IPS-11a (cell line): ENCODE measurements at regions not wholly inside any gene's neighbourhood (a gene's known extent, or its start where the extent isn't known, plus 50 kb on each side); places are given as distances from the start of the nearest gene placed in this dataset.

Experiments
- H3K4me3 ChIP-seq: one replicate; pipeline ENCODE4 v1.5.1; 2013; ENCODE audit warnings: low read depth, low read length, control low read depth

GRCh38 chr16:86306011-86306644 lies 204.2 kb upstream of the FOXF1 start:
- H3K4me3 ChIP-seq, result no peak overlapping the region

GRCh38 chr16:86306811-86307513 lies 203.4 kb upstream of the FOXF1 start:
- no peak overlapping the region for H3K4me3 ChIP-seq

GRCh38 chr16:86307514-86307903 lies 202.8 kb upstream of the FOXF1 start:
- no peak overlapping the region for H3K4me3 ChIP-seq

- no peak overlapping the region for H3K4me3 ChIP-seq
These were observed 201.8 kb upstream of the FOXF1 start for GRCh38 chr16:86308514-86308913.

- no peak overlapping the region for H3K4me3 ChIP-seq
These were observed 196.7 kb upstream of the FOXF1 start for GRCh38 chr16:86313631-86314030.

GRCh38 chr16:86314402-86315025 lies 195.8 kb upstream of the FOXF1 start:
- no peak overlapping the region for H3K4me3 ChIP-seq

GRCh38 chr16:86316967-86317812 lies 193.1 kb upstream of the FOXF1 start:
- H3K4me3 ChIP-seq, result no peak overlapping the region

- no peak overlapping the region for H3K4me3 ChIP-seq
These were observed 192.3 kb upstream of the FOXF1 start for GRCh38 chr16:86317813-86318650.

- H3K4me3 ChIP-seq, result no peak overlapping the region
These were observed 190.6 kb upstream of the FOXF1 start for GRCh38 chr16:86319585-86320236.

- H3K4me3 ChIP-seq, result no peak overlapping the region
These were observed 190.1 kb upstream of the FOXF1 start for GRCh38 chr16:86320237-86320595.

- H3K4me3 ChIP-seq, result no peak overlapping the region
These were observed 188.8 kb upstream of the FOXF1 start for GRCh38 chr16:86321491-86321890.

GRCh38 chr16:86322283-86322682 lies 188.0 kb upstream of the FOXF1 start:
- H3K4me3 ChIP-seq, result no peak overlapping the region

GRCh38 chr16:86322806-86323205 lies 187.5 kb upstream of the FOXF1 start:
- H3K4me3 ChIP-seq, result no peak overlapping the region

- H3K4me3 ChIP-seq, result no peak overlapping the region
These were observed 186.0 kb upstream of the FOXF1 start for GRCh38 chr16:86324320-86324719.

- H3K4me3 ChIP-seq, result no peak overlapping the region
These were observed 185.0 kb upstream of the FOXF1 start for GRCh38 chr16:86325360-86325759.

- no peak overlapping the region for H3K4me3 ChIP-seq
These were observed 184.4 kb upstream of the FOXF1 start for GRCh38 chr16:86325895-86326294.

- H3K4me3 ChIP-seq, result no peak overlapping the region
These were observed 183.0 kb upstream of the FOXF1 start for GRCh38 chr16:86327321-86327720.

- H3K4me3 ChIP-seq, result no peak overlapping the region
These were observed 179.4 kb upstream of the FOXF1 start for GRCh38 chr16:86330906-86331305.

- H3K4me3 ChIP-seq, result no peak overlapping the region
These were observed 176.2 kb upstream of the FOXF1 start for GRCh38 chr16:86334079-86334635.
